PC-9 (cell line): ENCODE measurements at regions not wholly inside any gene's neighbourhood (a gene's known extent, or its start where the extent isn't known, plus 50 kb on each side); places are given as distances from the start of the nearest gene placed in this dataset.

Source experiments
- BruUV-seq: library from RNA; stranded (reverse); fragments of 400-500 nt; replicated peaks from 2 replicates; lab custom pipeline; 2021; lab: Mats Ljungman, UMichigan
- CTCF ChIA-PET: fragments of 300-600 bp; sonication (Branson Sonifier 250); formaldehyde crosslinking; loops from one replicate; lab custom pipeline; 2022; ENCODE audit warnings: antibody characterized with exemption; lab: Charles Lee
- POLR2A ChIA-PET: fragments of 300-600 bp; sonication (Branson Sonifier 250); formaldehyde crosslinking; loops from one replicate; lab custom pipeline; 2022; ENCODE audit warnings: antibody characterized with exemption; ENCODE audit not compliant: unreplicated experiment; lab: Charles Lee
- DNase-seq, 2 experiments: peaks; one replicate each; pipeline versions ENCODE4 v3.0.0 to v3.0.0-alpha.2; 2015 to 2022; ENCODE audit warnings: mixed read lengths in 1 of 2
- H2AFZ ChIP-seq: fragments of 200-600 bp; sonication (generic); 2 replicates; pipeline ENCODE4 v1.8.1; 2017; ENCODE audit warnings: antibody characterized with exemption
- H3F3A ChIP-seq: fragments of 200-600 bp; sonication (generic); 2 replicates; pipeline ENCODE4 v1.8.1; 2017; ENCODE audit warnings: antibody characterized with exemption, mild to moderate bottlenecking, low read depth; ENCODE audit not compliant: insufficient read depth
- H3K27ac ChIP-seq: fragments of 200-600 bp; sonication (generic); 2 replicates; pipeline ENCODE4 v1.6.1; 2016; ENCODE audit warnings: mixed run types
- H3K27me3 ChIP-seq: fragments of 200-600 bp; sonication (generic); 2 replicates; pipeline ENCODE4 v1.6.1; 2016; ENCODE audit warnings: low read depth, mixed run types; ENCODE audit not compliant: insufficient read depth
- H3K36me3 ChIP-seq: fragments of 200-600 bp; sonication (generic); 2 replicates; pipeline ENCODE4 v1.6.1; 2016; ENCODE audit warnings: low read depth, mixed run types
- H3K4me1 ChIP-seq: fragments of 200-600 bp; sonication (generic); replicated peaks from 2 replicates; pipeline ENCODE4 v1.6.1; 2016; ENCODE audit warnings: mixed run types; ENCODE audit not compliant: insufficient read depth
- H3K4me2 ChIP-seq: fragments of 200-600 bp; sonication (generic); 2 replicates; pipeline ENCODE4 v1.6.1; 2017; ENCODE audit warnings: mixed run types
- H3K4me3 ChIP-seq: fragments of 200-600 bp; sonication (generic); 2 replicates; pipeline ENCODE4 v1.6.1; 2016; ENCODE audit warnings: mixed run types
- H3K79me2 ChIP-seq: fragments of 200-600 bp; sonication (generic); 2 replicates; pipeline ENCODE4 v1.6.1; 2017; ENCODE audit warnings: low read depth, mixed run types
- H3K9me2 ChIP-seq: fragments of 200-600 bp; sonication (generic); 2 replicates; pipeline ENCODE4 v1.8.1; 2017; ENCODE audit warnings: mild to moderate bottlenecking; ENCODE audit not compliant: insufficient read depth
- H3K9me3 ChIP-seq: fragments of 200-600 bp; sonication (generic); 2 replicates; pipeline ENCODE4 v1.8.1; 2016; ENCODE audit warnings: low read depth; ENCODE audit not compliant: insufficient read depth
- H4K20me1 ChIP-seq: fragments of 200-600 bp; sonication (generic); 2 replicates; pipeline ENCODE4 v1.8.1; 2017; ENCODE audit not compliant: insufficient read depth
- CTCF ChIP-seq: fragments of 200-600 bp; sonication (generic); conservative IDR thresholded peaks from 2 replicates; pipeline ENCODE4 v1.6.1; 2017; ENCODE audit warnings: mixed run types, antibody characterized with exemption, mild to moderate bottlenecking, moderate library complexity
- EZH2 ChIP-seq: fragments of 200-600 bp; sonication (generic); IDR thresholded peaks from 2 replicates; pipeline ENCODE4 v1.8.0; 2017; ENCODE audit warnings: antibody characterized with exemption, low read depth
- intact Hi-C: fragments of 100-400 bp; cut with micrococcal nuclease; formaldehyde crosslinking; loops from one replicate; pipeline ENCODE4 v1.10.0; 2022; ENCODE audit not compliant: unreplicated experiment

DNA sequence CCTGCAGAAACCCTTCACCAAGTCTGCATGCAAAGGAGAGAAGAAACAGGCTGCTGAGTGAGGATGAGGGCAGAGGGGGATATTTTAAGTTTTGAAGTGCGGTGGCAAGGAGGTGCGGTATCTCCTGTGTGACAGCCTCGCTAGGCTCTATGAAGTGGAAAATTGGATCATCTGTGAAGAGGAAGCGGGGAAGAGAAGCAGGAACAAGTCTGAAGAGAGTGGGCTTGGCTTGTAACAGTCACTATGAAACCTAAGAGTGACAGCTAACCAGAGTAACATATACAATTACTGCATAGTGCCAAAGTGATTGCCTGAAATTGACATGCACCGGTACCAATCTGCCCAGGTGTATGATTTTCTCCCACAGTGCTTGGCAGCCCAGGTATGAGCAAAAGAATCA, 287.5 kb upstream of the KLF14 start:
- Histone ChIP-seq H3K79me2 (peaks cover 95% of the 10 kb centered on the region), H2AFZ (no peak overlapping the region), H3K4me3 (no peak overlapping the region), H4K20me1 (peaks cover 71% of the 10 kb centered on the region), H3K4me2 (no peak overlapping the region), H3K27ac (no peak overlapping the region), H3K9me2 (no peaks in the 10 kb centered on the region), H3K4me1 (peaks cover 27% of the 10 kb centered on the region), H3F3A (peaks cover 43% of the 10 kb centered on the region), H3K36me3 (peaks cover 27% of the 10 kb centered on the region), H3K9me3 (no peaks in the 10 kb centered on the region), H3K27me3 (no peaks in the 10 kb centered on the region)
- no TSS peak for BruUV-seq
- ChIA-PET POLR2A (interaction anchor here (0.5 kb wide), 1 partner anchor 108 kb away, joined by 3 read pairs; no protein-coding TSS in a partner anchor), CTCF (no interaction called here)
- no peak for TF ChIP-seq EZH2
- no peak for TF ChIP-seq CTCF
- DNase-seq, result no peak
- intact Hi-C loops, result no loop called here

- no peak for DNase-seq
- peaks cover 40% of the 10 kb centered on the region for H3F3A ChIP-seq
- no peak overlapping the region for H3K4me2 ChIP-seq
- POLR2A ChIA-PET, result no interaction called here
- H3K79me2 ChIP-seq, result peaks cover 95% of the 10 kb centered on the region
- intact Hi-C loops, result no loop called here
- no TSS peak for BruUV-seq
- peaks cover 27% of the 10 kb centered on the region for H3K4me1 ChIP-seq
- H3K4me3 ChIP-seq, result no peak overlapping the region
- no peaks in the 10 kb centered on the region for H3K27me3 ChIP-seq
- H4K20me1 ChIP-seq, result peaks cover 73% of the 10 kb centered on the region
- H3K9me2 ChIP-seq, result no peaks in the 10 kb centered on the region
- H3K27ac ChIP-seq, result no peak overlapping the region
- peaks cover 30% of the 10 kb centered on the region for H3K36me3 ChIP-seq
- H3K9me3 ChIP-seq, result no peaks in the 10 kb centered on the region
- CTCF ChIA-PET, result no interaction called here
- no peak overlapping the region for H2AFZ ChIP-seq
- no peak for TF ChIP-seq CTCF
- TF ChIP-seq EZH2, result no peak
Observed at GRCh38 chr7:131021902-131022301, 287.9 kb upstream of the KLF14 start.

GRCh38 chr7:131026297-131027000, 292.4 kb upstream of the KLF14 start:
- intact Hi-C loops, result no loop called here
- H3K9me3 ChIP-seq, result no peaks in the 10 kb centered on the region
- H3K79me2 ChIP-seq, result peaks cover 97% of the 10 kb centered on the region
- H3K36me3 ChIP-seq, result peaks cover 25% of the 10 kb centered on the region; the same call in 1 of the 2 replicates
- peaks cover 50% of the 10 kb centered on the region for H3F3A ChIP-seq
- H3K4me3 ChIP-seq, result no peak overlapping the region
- peak overlapping the region; percentile 46 for H3K27ac ChIP-seq
- H4K20me1 ChIP-seq, result peaks cover 80% of the 10 kb centered on the region
- no peaks in the 10 kb centered on the region for H3K9me2 ChIP-seq
- BruUV-seq, result no TSS peak
- H3K4me2 ChIP-seq, result peak overlapping the region; percentile 17; the same call in 1 of the 2 replicates
- H2AFZ ChIP-seq, result no peak overlapping the region
- ChIA-PET POLR2A (interaction anchor here (0.6 kb wide), 1 partner anchor 145 kb away, joined by 4 read pairs; no protein-coding TSS in a partner anchor), CTCF (no interaction called here)
- peaks cover 25% of the 10 kb centered on the region for H3K4me1 ChIP-seq
- H3K27me3 ChIP-seq, result no peaks in the 10 kb centered on the region
- TF ChIP-seq CTCF (no peak), EZH2 (no peak)
- DNase-seq, result peak in 1 of 2 experiments; percentile 80
